ENCODE measurements at regions not wholly inside any gene's neighbourhood (a gene's known extent, or its start where the extent isn't known, plus 50 kb on each side); places are given as distances from the start of the nearest gene placed in this dataset.

GRCh38 chr4:62262676-62263075 lies 1062.5 kb downstream of the ADGRL3 start:
- no peak for TF ChIP-seq CTCF (IDR thresholded peaks at IDR 0.05; ENCODE audit: unreplicated experiment)
- peaks cover 1% of the 10 kb centered on the region for H3K4me1 Mint-ChIP-seq (ENCODE audit: low read depth)

GRCh38 chr4:62260254-62260653 lies 1060.1 kb downstream of the ADGRL3 start:
- Mint-ChIP-seq H3K4me1 (ENCODE audit: low read depth) (no peaks in the 10 kb centered on the region), H3K27me3 (no peaks in the 10 kb centered on the region), H3K27ac (no peak overlapping the region), H3K36me3 (ENCODE audit: insufficient read depth) (no peaks in the 10 kb centered on the region), H3K9me3 (ENCODE audit: low read depth) (no peaks in the 10 kb centered on the region), H3K4me3 (ENCODE audit: low read depth) (no peak overlapping the region)
- TF ChIP-seq CTCF (IDR thresholded peaks at IDR 0.05; ENCODE audit: unreplicated experiment): no peak
- no peak for DNase-seq (ENCODE audit: low spot score, unreplicated experiment)

More at GRCh38 chr4:62262676-62263075, 1062.5 kb downstream of the ADGRL3 start:
- H3K27ac Mint-ChIP-seq: no peak overlapping the region
- DNase-seq (ENCODE audit: low spot score, unreplicated experiment): no peak
- H3K36me3 Mint-ChIP-seq (ENCODE audit: insufficient read depth): no peaks in the 10 kb centered on the region
- no peaks in the 10 kb centered on the region for H3K27me3 Mint-ChIP-seq
- no peaks in the 10 kb centered on the region for H3K9me3 Mint-ChIP-seq (ENCODE audit: low read depth)
- H3K4me3 Mint-ChIP-seq (ENCODE audit: low read depth): no peak overlapping the region

- Mint-ChIP-seq H3K9me3 (ENCODE audit: low read depth) (no peaks in the 10 kb centered on the region), H3K27me3 (no peaks in the 10 kb centered on the region), H3K4me3 (ENCODE audit: low read depth) (no peak overlapping the region), H3K36me3 (ENCODE audit: insufficient read depth) (no peaks in the 10 kb centered on the region), H3K4me1 (ENCODE audit: low read depth) (no peaks in the 10 kb centered on the region), H3K27ac (no peak overlapping the region)
- TF ChIP-seq CTCF (IDR thresholded peaks at IDR 0.05; ENCODE audit: unreplicated experiment): no peak
- DNase-seq (ENCODE audit: low spot score, unreplicated experiment): no peak
Measured at GRCh38 chr4:62256479-62256878, 1056.4 kb downstream of the ADGRL3 start.

- H3K27me3 Mint-ChIP-seq: peaks cover 4% of the 10 kb centered on the region
- no peaks in the 10 kb centered on the region for H3K9me3 Mint-ChIP-seq (ENCODE audit: low read depth)
- no peak overlapping the region for H3K27ac Mint-ChIP-seq
- TF ChIP-seq CTCF (IDR thresholded peaks at IDR 0.05; ENCODE audit: unreplicated experiment): no peak
- no peaks in the 10 kb centered on the region for H3K4me1 Mint-ChIP-seq (ENCODE audit: low read depth)
- no peaks in the 10 kb centered on the region for H3K36me3 Mint-ChIP-seq (ENCODE audit: insufficient read depth)
- no peak overlapping the region for H3K4me3 Mint-ChIP-seq (ENCODE audit: low read depth)
- DNase-seq (ENCODE audit: low spot score, unreplicated experiment): no peak
Measured at GRCh38 chr4:62252728-62253127, 1052.6 kb downstream of the ADGRL3 start.

GRCh38 chr4:62250100-62250499 lies 1050.0 kb downstream of the ADGRL3 start:
- no peaks in the 10 kb centered on the region for H3K4me1 Mint-ChIP-seq (ENCODE audit: low read depth)
- no peak overlapping the region for H3K4me3 Mint-ChIP-seq (ENCODE audit: low read depth)

More at GRCh38 chr4:62250100-62250499, 1050.0 kb downstream of the ADGRL3 start:
- Mint-ChIP-seq H3K27ac (no peak overlapping the region), H3K27me3 (peaks cover 4% of the 10 kb centered on the region), H3K9me3 (ENCODE audit: low read depth) (no peaks in the 10 kb centered on the region), H3K36me3 (ENCODE audit: insufficient read depth) (no peaks in the 10 kb centered on the region)
- no peak for DNase-seq (ENCODE audit: low spot score, unreplicated experiment)
- TF ChIP-seq CTCF (IDR thresholded peaks at IDR 0.05; ENCODE audit: unreplicated experiment): no peak
